ENCODE measurements at regions not wholly inside any gene's neighbourhood (a gene's known extent, or its start where the extent isn't known, plus 50 kb on each side); places are given as distances from the start of the nearest gene placed in this dataset.

DNA sequence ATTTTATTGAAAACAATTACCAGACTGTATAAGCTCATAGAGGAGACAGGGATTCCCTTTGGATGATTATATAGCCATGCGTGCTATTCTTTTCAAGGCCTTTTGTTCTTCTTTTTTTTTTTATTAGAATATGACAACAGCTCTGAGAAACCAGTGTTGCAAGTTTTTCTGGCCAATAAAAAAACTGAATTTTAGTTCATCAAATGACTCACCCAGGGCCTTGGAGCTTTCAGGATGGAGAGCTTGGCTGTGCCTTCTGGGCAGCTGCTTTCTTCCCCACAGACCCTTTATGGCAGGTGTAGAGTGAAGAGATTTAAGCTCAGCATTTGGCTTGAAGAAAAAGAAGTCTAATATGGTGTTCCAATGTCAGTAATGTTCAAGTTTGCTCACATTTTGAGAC is 497.9 kb upstream of the FANCL start:
- TF ChIP-seq, protein P1, sequence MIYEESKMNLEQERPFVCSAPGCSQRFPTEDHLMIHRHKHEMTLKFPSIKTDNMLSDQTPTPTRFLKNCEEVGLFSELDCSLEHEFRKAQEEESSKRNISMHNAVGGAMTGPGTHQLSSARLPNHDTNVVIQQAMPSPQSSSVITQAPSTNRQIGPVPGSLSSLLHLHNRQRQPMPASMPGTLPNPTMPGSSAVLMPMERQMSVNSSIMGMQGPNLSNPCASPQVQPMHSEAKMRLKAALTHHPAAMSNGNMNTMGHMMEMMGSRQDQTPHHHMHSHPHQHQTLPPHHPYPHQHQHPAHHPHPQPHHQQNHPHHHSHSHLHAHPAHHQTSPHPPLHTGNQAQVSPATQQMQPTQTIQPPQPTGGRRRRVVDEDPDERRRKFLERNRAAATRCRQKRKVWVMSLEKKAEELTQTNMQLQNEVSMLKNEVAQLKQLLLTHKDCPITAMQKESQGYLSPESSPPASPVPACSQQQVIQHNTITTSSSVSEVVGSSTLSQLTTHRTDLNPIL (CRISPR knock-in tag; IDR thresholded peaks at IDR 0.05; ENCODE audit: low read depth): no peak
- TF ChIP-seq ZFP30 (CRISPR knock-in tag; IDR thresholded peaks at IDR 0.05) (no peak), ZFP3 (CRISPR knock-in tag; IDR thresholded peaks at IDR 0.05) (no peak)
